GM12873 (cell line): ENCODE measurements at regions not wholly inside any gene's neighbourhood (a gene's known extent, or its start where the extent isn't known, plus 50 kb on each side); places are given as distances from the start of the nearest gene placed in this dataset.

ENCODE experiments used
- CTCF ChIP-seq: IDR thresholded peaks from 2 replicates; pipeline ENCODE4 v1.5.1; 2012; ENCODE audit warnings: low read depth, mild to moderate bottlenecking, moderate library complexity, low read length, control low read depth; ENCODE audit not compliant: insufficient read depth; ENCODE audit errors: missing control alignments

- no peak for TF ChIP-seq CTCF
Observed at GRCh38 chr5:58191443-58191842, 268.4 kb downstream of the PLK2 start.

GRCh38 chr5:58188262-58188651 lies 271.6 kb downstream of the PLK2 start:
- no peak for TF ChIP-seq CTCF

- TF ChIP-seq CTCF: no peak
Observed at GRCh38 chr5:58187432-58188261, 272.2 kb downstream of the PLK2 start.

GRCh38 chr5:58185801-58186200 lies 274.1 kb downstream of the PLK2 start:
- TF ChIP-seq CTCF: no peak

GRCh38 chr5:58185397-58185796 lies 274.5 kb downstream of the PLK2 start:
- TF ChIP-seq CTCF: no peak

- TF ChIP-seq CTCF: no peak
Observed at GRCh38 chr5:58184910-58185309, 275.0 kb downstream of the PLK2 start.

GRCh38 chr5:58183786-58184085 lies 276.1 kb downstream of the PLK2 start:
- no peak for TF ChIP-seq CTCF
